ENCODE measurements at regions not wholly inside any gene's neighbourhood (a gene's known extent, or its start where the extent isn't known, plus 50 kb on each side); places are given as distances from the start of the nearest gene placed in this dataset.

- Histone ChIP-seq H3K27ac (ENCODE audit: low read depth in 1 of 2, low read length in 1 of 2) (no peak overlapping the region), H3K36me3 (ENCODE audit: control insufficient read depth in 4 of 4, insufficient read depth in 4 of 4, low read length in 4 of 4) (no peaks in the 10 kb centered on the region), H3K9ac (ENCODE audit: insufficient read depth in 1 of 2, low read length in 2 of 2) (no peak overlapping the region), H3K4me3 (no peak overlapping the region), H3K27me3 (ENCODE audit: control insufficient read depth in 3 of 3, insufficient read depth in 3 of 3, low read length in 2 of 3) (no peaks in the 10 kb centered on the region), H3K9me3 (ENCODE audit: control insufficient read depth in 4 of 4, insufficient read depth in 3 of 4, low read length in 3 of 4) (no peaks in the 10 kb centered on the region), H3K4me1 (ENCODE audit: control insufficient read depth in 5 of 5, insufficient read depth in 5 of 5, low read length in 5 of 5) (peaks cover 3 to 19% (median 14%) of the 10 kb centered on the region in 5 donors)
- no peak for TF ChIP-seq CTCF (IDR thresholded peaks at IDR 0.05; ENCODE audit: control extremely low read depth, extremely low read depth)
- ATAC-seq (ENCODE audit: insufficient read depth, low FRiP score) = no peak
- WGBS, 2 donors = 71 to 81% methylated on average over 4 of the region's 4 CpGs
- peak; percentile 30 to 70 (median 70) for DNase-seq
These were observed 285.7 kb downstream of the TBC1D4 start for GRCh38 chr13:75196147-75196837.

GRCh38 chr13:75195495-75196146 is 286.3 kb downstream of the TBC1D4 start:
- no peak overlapping the region for H3K4me3 ChIP-seq
- WGBS, 2 donors = 80 to 88% methylated on average over 7 of the region's 7 CpGs
- H3K27ac ChIP-seq (ENCODE audit: low read depth in 1 of 2, low read length in 1 of 2) = no peak overlapping the region
- DNase-seq = peak; percentile 16 to 38 (median 34)
- H3K9ac ChIP-seq (ENCODE audit: insufficient read depth in 1 of 2, low read length in 2 of 2) = no peak overlapping the region
- H3K36me3 ChIP-seq (ENCODE audit: control insufficient read depth in 4 of 4, insufficient read depth in 4 of 4, low read length in 4 of 4) = no peaks in the 10 kb centered on the region
- TF ChIP-seq CTCF (IDR thresholded peaks at IDR 0.05; ENCODE audit: control extremely low read depth, extremely low read depth) = no peak
- no peaks in the 10 kb centered on the region for H3K9me3 ChIP-seq (ENCODE audit: control insufficient read depth in 4 of 4, insufficient read depth in 3 of 4, low read length in 3 of 4)
- H3K27me3 ChIP-seq (ENCODE audit: control insufficient read depth in 3 of 3, insufficient read depth in 3 of 3, low read length in 2 of 3) = no peaks in the 10 kb centered on the region
- H3K4me1 ChIP-seq (ENCODE audit: control insufficient read depth in 5 of 5, insufficient read depth in 5 of 5, low read length in 5 of 5) = peaks cover 0 to 19% (median 14%) of the 10 kb centered on the region in 5 donors
- no peak for ATAC-seq (ENCODE audit: insufficient read depth, low FRiP score)

GRCh38 chr13:75194717-75195462 is 287.1 kb downstream of the TBC1D4 start:
- peak overlapping the region in 1 of 2 donors; percentile 33 for H3K27ac ChIP-seq (ENCODE audit: low read depth in 1 of 2, low read length in 1 of 2)
- H3K27me3 ChIP-seq (ENCODE audit: control insufficient read depth in 3 of 3, insufficient read depth in 3 of 3, low read length in 2 of 3) = no peaks in the 10 kb centered on the region
- H3K4me3 ChIP-seq = no peak overlapping the region
- H3K9me3 ChIP-seq (ENCODE audit: control insufficient read depth in 4 of 4, insufficient read depth in 3 of 4, low read length in 3 of 4) = no peaks in the 10 kb centered on the region
- H3K9ac ChIP-seq (ENCODE audit: insufficient read depth in 1 of 2, low read length in 2 of 2) = no peak overlapping the region
- ATAC-seq (ENCODE audit: insufficient read depth, low FRiP score) (no peak), DNase-seq (peak in 1 of 3 donors; percentile 20)
- H3K36me3 ChIP-seq (ENCODE audit: control insufficient read depth in 4 of 4, insufficient read depth in 4 of 4, low read length in 4 of 4) = no peaks in the 10 kb centered on the region
- TF ChIP-seq CTCF (IDR thresholded peaks at IDR 0.05; ENCODE audit: control extremely low read depth, extremely low read depth) = no peak
- 78 to 81% methylated on average over 5 of the region's 5 CpGs for WGBS, 2 donors
- H3K4me1 ChIP-seq (ENCODE audit: control insufficient read depth in 5 of 5, insufficient read depth in 5 of 5, low read length in 5 of 5) = peaks cover 0 to 19% (median 14%) of the 10 kb centered on the region in 5 donors
